ENCODE measurements at regions not wholly inside any gene's neighbourhood (a gene's known extent, or its start where the extent isn't known, plus 50 kb on each side); places are given as distances from the start of the nearest gene placed in this dataset.

DNA sequence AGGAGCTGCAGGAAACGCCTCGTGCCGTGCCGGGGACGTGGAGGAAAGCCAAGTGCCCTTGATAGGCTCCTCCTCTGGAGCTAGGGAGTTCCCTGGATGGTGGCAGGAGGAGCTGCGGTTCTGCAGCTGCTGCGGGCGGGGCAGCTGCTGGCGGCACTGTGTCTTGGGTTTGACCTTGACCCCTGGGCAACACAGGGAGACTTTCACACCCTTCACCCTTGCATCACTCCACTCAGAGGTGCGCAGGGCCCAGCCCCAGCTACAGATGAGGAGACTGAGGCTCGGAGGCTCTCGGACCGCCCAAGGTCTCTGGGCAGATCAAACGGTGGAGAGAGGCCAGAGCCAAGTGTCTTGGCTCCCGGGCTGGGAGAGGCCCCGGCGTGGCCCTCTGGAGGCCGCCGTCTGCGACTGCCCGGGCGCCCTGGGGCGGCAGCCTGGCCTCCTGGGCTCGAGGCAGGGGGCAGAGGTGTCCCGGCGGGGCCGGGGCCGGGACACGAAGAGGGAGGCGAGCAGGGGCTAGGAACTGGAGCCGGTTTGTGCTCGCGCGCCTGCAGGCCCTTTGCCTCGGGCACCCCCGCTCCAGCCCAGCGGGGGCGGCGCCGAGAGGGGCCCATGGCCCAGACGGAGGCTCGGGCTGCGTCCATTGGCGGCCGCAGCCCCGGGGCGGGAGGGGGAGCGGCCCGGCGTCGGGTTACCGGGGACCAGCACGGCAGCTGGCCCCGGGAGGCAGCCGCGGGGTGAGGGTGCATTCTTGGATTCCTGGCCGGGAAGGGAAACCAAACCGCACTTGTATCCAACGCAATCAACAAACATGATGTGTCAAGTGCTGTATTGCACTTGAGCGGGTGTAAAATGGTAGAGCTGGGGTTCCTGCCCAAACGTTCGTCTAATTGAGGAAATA, 129.6 kb upstream of the SLC1A4 start (continued):
- TF ChIP-seq SAP30 (IDR thresholded peaks at IDR 0.05; ENCODE audit: insufficient read depth, insufficient replicate concordance, low read length) (no peak), MAFK (IDR thresholded peaks at IDR 0.05; ENCODE audit: low read depth, low read length) (no peak), CBX5 (IDR thresholded peaks at IDR 0.05; ENCODE audit: low read depth, low read length) (no peak), EGR1 (IDR thresholded peaks at IDR 0.05; ENCODE audit: borderline replicate concordance, low read depth, low read length) (no peak), SP2 (IDR thresholded peaks at IDR 0.05; ENCODE audit: low read length) (no peak), POLR2A (IDR thresholded peaks at IDR 0.05; ENCODE audit: control extremely low read depth in 1 of 2, low read depth in 2 of 2, low read length in 2 of 2) (no peak), ASH2L (IDR thresholded peaks at IDR 0.05; ENCODE audit: low read length) (peak; percentile 51), ZNF274 (IDR thresholded peaks at IDR 0.05; ENCODE audit: borderline replicate concordance, extremely low read depth, low read length) (no peak), YY1 (IDR thresholded peaks at IDR 0.05; ENCODE audit: low read depth, low read length) (0 out of 2 replicates have a peak, but pooled peaks have one; percentile 46), RXRA (IDR thresholded peaks at IDR 0.05; ENCODE audit: insufficient read depth, low read depth, low read length) (no peak), CHD7 (IDR thresholded peaks at IDR 0.05; ENCODE audit: insufficient replicate concordance, low read length) (no peak)

Measured in H1 (cell line).